ENCODE measurements at regions not wholly inside any gene's neighbourhood (a gene's known extent, or its start where the extent isn't known, plus 50 kb on each side); places are given as distances from the start of the nearest gene placed in this dataset.

- H3K4me3 ChIP-seq (replicated peaks; ENCODE audit: low read depth, low read length) = no peak overlapping the region
- TF ChIP-seq, protein P1, sequence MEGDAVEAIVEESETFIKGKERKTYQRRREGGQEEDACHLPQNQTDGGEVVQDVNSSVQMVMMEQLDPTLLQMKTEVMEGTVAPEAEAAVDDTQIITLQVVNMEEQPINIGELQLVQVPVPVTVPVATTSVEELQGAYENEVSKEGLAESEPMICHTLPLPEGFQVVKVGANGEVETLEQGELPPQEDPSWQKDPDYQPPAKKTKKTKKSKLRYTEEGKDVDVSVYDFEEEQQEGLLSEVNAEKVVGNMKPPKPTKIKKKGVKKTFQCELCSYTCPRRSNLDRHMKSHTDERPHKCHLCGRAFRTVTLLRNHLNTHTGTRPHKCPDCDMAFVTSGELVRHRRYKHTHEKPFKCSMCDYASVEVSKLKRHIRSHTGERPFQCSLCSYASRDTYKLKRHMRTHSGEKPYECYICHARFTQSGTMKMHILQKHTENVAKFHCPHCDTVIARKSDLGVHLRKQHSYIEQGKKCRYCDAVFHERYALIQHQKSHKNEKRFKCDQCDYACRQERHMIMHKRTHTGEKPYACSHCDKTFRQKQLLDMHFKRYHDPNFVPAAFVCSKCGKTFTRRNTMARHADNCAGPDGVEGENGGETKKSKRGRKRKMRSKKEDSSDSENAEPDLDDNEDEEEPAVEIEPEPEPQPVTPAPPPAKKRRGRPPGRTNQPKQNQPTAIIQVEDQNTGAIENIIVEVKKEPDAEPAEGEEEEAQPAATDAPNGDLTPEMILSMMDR (IDR thresholded peaks at IDR 0.05; ENCODE audit: low read depth, low read length, missing control alignments) = no peak
Measured at GRCh38 chr15:24733659-24734058, 58.1 kb downstream of the NPAP1 start.

DNA sequence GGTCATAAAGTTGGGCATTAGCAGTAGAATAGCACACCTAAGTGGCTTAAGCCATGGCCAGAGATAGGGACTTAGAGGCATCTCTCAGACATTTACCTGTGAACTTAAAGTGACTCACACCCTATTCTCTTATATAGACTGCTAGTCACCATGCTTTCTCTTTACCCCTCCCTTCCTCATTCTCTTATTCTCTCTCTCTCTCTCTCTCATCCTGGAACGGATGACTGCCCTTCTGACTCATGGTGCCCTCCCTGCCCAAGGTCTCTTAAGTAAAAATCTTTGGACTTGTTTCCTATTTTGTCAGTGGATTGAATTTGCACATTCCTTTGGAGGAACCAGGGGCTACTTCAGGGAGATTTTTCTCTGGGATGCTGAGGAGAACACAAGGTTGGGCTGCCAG lies 58.8 kb downstream of the NPAP1 start:
- no peak for DNase-seq (ENCODE audit: extremely low read depth, low read depth)
- TF ChIP-seq, protein P1 (IDR thresholded peaks at IDR 0.05; ENCODE audit: low read depth, low read length, missing control alignments) = no peak
- no peak overlapping the region for H3K4me3 ChIP-seq (replicated peaks; ENCODE audit: low read depth, low read length)

More at GRCh38 chr15:24733659-24734058, 58.1 kb downstream of the NPAP1 start:
- DNase-seq (ENCODE audit: extremely low read depth, low read depth) = no peak

GRCh38 chr15:24745290-24745689 lies 69.7 kb downstream of the NPAP1 start:
- DNase-seq (ENCODE audit: extremely low read depth, low read depth) = no peak
- TF ChIP-seq, protein P1 (IDR thresholded peaks at IDR 0.05; ENCODE audit: low read depth, low read length, missing control alignments) = no peak
- no peak overlapping the region for H3K4me3 ChIP-seq (replicated peaks; ENCODE audit: low read depth, low read length)

DNA sequence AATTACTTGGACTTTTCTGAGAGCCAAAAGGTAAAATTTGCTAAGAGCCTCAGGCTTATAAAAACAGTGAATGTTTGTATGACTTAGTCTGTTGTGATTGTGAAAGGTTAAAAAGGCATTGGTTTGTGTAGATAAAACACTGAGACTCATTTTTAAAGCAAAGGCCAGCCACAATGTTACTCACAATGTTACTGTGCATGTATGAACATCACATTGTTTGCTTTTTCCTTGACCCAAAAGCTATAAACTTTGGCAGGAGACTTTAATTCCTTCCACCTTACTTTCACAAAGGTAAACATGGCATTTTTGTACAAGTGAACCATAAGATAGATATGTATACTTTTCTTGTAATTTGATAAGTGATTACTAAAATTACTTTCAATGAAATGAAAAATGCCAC lies 70.5 kb downstream of the NPAP1 start:
- TF ChIP-seq, protein P1 (IDR thresholded peaks at IDR 0.05; ENCODE audit: low read depth, low read length, missing control alignments) = no peak
- H3K4me3 ChIP-seq (replicated peaks; ENCODE audit: low read depth, low read length) = no peak overlapping the region
- no peak for DNase-seq (ENCODE audit: extremely low read depth, low read depth)

- DNase-seq (ENCODE audit: extremely low read depth, low read depth) = no peak
- no peak overlapping the region for H3K4me3 ChIP-seq (replicated peaks; ENCODE audit: low read depth, low read length)
- TF ChIP-seq, protein P1 (IDR thresholded peaks at IDR 0.05; ENCODE audit: low read depth, low read length, missing control alignments) = no peak
Measured at GRCh38 chr15:24747376-24747775, 71.8 kb downstream of the NPAP1 start.

DNA sequence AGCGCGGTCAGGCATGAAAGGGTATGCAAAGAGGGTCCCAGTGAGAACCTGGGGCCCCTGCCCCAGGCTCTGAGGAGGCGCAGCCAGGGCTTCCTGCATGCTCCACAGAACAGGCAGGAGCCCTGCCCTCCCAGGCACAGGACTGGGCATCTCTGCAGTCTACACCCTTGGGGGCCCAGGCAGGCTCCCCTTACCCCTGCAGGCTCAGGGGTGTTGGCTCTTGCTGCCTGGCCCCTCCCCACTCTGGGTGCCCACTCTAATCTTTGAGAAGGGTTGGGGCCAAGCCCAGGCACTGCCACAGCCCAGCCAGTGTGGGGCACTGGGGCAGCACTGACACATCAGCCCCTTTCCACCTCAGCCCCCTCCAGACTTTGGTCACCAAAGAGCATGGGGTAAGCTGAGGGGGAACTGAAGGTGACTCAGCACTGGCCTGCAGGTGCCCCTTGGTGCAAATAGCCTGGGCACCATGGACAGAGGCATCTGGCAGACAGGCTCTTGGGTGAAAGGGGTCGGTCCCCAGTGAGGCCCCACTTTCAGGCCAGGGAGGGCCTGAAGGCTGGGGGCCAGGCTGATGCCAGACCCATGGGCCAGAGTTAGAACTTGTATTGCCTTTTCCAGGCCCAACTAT lies 73.4 kb downstream of the NPAP1 start:
- H3K4me3 ChIP-seq (replicated peaks; ENCODE audit: low read depth, low read length) = no peak overlapping the region
- no peak for DNase-seq (ENCODE audit: extremely low read depth, low read depth)
- TF ChIP-seq, protein P1 (IDR thresholded peaks at IDR 0.05; ENCODE audit: low read depth, low read length, missing control alignments) = no peak

GRCh38 chr15:24752354-24752753 lies 76.8 kb downstream of the NPAP1 start:
- DNase-seq (ENCODE audit: extremely low read depth, low read depth) = no peak
- TF ChIP-seq, protein P1 (IDR thresholded peaks at IDR 0.05; ENCODE audit: low read depth, low read length, missing control alignments) = no peak
- no peak overlapping the region for H3K4me3 ChIP-seq (replicated peaks; ENCODE audit: low read depth, low read length)

All from HFF-Myc (cell line).